Gastroesophageal sphincter (tissue), 4 donors: ENCODE measurements at regions not wholly inside any gene's neighbourhood (a gene's known extent, or its start where the extent isn't known, plus 50 kb on each side); places are given as distances from the start of the nearest gene placed in this dataset.

ENCODE experiments used
- ATAC-seq: fragments of 150-250 bp; one replicate; pipeline ENCODE4 v1.9.1; 2016; ENCODE audit warnings: mild to moderate bottlenecking, moderate library complexity
- H3K27ac ChIP-seq, 4 donors: fragments of 200-600 bp; sonication (generic) in 3 of 4; 1 replicate in 3 of 4; 2 replicates in 1 of 4; pipeline ENCODE4 v1.5.1; 2016 to 2019
- H3K27me3 ChIP-seq: fragments of 200-600 bp; sonication (generic); one replicate; pipeline ENCODE4 v1.5.1; 2019
- H3K36me3 ChIP-seq, 2 donors: fragments of 200-600 bp; sonication (generic); one replicate each; pipeline ENCODE4 v1.5.1; 2019; ENCODE audit warnings: control low read depth in 1 of 2
- H3K4me1 ChIP-seq, 3 donors: fragments of 200-600 bp; sonication (generic); 1 replicate in 2 of 3; 2 replicates in 1 of 3; pipeline ENCODE4 v1.5.1; 2016 to 2019; ENCODE audit warnings: control low read depth in 2 of 3
- H3K4me3 ChIP-seq, 2 donors: fragments of 200-600 bp; sonication (generic); one replicate each; pipeline ENCODE4 v1.5.1; 2019; ENCODE audit warnings: mild to moderate bottlenecking in 1 of 2, moderate library complexity in 1 of 2
- H3K9me3 ChIP-seq, 3 donors: fragments of 200-600 bp; sonication (generic); one replicate each; pipeline ENCODE4 v1.5.1; 2017 to 2019; ENCODE audit warnings: control low read depth in 2 of 3
- EP300 ChIP-seq: sonication (generic); formaldehyde crosslinking; IDR thresholded peaks from one replicate; pipeline ENCODE4 v1.6.1; 2017; ENCODE audit warnings: antibody characterized with exemption, mild to moderate bottlenecking
- POLR2A ChIP-seq, 2 donors: fragments of 450-650 bp; IDR thresholded peaks; one replicate each; pipeline ENCODE4 v1.6.1; 2017; ENCODE audit warnings: antibody characterized with exemption in 2 of 2, mild to moderate bottlenecking in 2 of 2, moderate library complexity in 1 of 2
- POLR2AphosphoS5 ChIP-seq: sonication (generic); formaldehyde crosslinking; IDR thresholded peaks from one replicate; pipeline ENCODE4 v1.6.1; 2017; ENCODE audit warnings: antibody characterized with exemption
- WGBS, 2 donors: methylation state at CpG; one replicate each; pipeline ENCODE4 v1.1.5; 2018; ENCODE audit warnings: low coverage in 1 of 2; 5-methylcytosine and 5-hydroxymethylcytosine counted together
- TF ChIP-seq, protein P1 (sequence below), 4 experiments: fragments of 200-600 bp in 2 of 4; fragments of 450-650 bp in 2 of 4; sonication (generic) in 1 of 4; IDR thresholded peaks; one replicate each; pipeline ENCODE4 v1.5.1; 2017 to 2019; ENCODE audit warnings: antibody characterized with exemption in 4 of 4, mild to moderate bottlenecking in 2 of 4, moderate library complexity in 2 of 4

DNA sequence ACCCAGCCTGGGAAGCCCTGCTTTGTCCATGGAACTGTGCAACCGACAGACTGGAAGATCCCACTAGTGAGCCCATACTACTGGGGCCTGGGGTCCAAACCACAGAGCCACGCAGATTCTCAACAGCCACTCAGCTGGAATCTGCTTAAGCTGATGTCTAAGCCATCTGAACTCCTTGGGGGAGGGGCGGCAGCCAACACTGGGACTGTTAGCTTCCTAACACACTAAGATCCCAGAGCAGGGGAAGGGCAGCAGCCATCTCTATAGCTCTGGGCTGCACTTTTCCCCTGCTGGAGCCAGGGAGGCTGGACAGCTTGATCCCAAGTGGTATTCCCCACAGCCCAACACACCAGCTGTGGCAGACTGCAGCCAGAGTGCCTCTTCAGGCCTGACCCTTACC is 118.3 kb downstream of the RPRM start:
- Histone ChIP-seq H3K36me3 (no peaks in the 10 kb centered on the region), H3K27ac (no peak overlapping the region), H3K4me1 (no peaks in the 10 kb centered on the region), H3K4me3 (no peak overlapping the region), H3K9me3 (peaks cover 0 to 13% (median 0%) of the 10 kb centered on the region in 3 donors), H3K27me3 (no peaks in the 10 kb centered on the region)
- WGBS, 2 donors: 100% methylated on average over 1 of the region's 3 CpGs; no CpG with 5 or more reads in 1 of the 2 donors
- TF ChIP-seq POLR2AphosphoS5: no peak
- TF ChIP-seq POLR2A (IDR thresholded peaks at IDR 0.05): no peak
- no peak for TF ChIP-seq EP300
- TF ChIP-seq, protein P1, sequence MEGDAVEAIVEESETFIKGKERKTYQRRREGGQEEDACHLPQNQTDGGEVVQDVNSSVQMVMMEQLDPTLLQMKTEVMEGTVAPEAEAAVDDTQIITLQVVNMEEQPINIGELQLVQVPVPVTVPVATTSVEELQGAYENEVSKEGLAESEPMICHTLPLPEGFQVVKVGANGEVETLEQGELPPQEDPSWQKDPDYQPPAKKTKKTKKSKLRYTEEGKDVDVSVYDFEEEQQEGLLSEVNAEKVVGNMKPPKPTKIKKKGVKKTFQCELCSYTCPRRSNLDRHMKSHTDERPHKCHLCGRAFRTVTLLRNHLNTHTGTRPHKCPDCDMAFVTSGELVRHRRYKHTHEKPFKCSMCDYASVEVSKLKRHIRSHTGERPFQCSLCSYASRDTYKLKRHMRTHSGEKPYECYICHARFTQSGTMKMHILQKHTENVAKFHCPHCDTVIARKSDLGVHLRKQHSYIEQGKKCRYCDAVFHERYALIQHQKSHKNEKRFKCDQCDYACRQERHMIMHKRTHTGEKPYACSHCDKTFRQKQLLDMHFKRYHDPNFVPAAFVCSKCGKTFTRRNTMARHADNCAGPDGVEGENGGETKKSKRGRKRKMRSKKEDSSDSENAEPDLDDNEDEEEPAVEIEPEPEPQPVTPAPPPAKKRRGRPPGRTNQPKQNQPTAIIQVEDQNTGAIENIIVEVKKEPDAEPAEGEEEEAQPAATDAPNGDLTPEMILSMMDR (IDR thresholded peaks at IDR 0.05): no peak
- no peak for ATAC-seq

DNA sequence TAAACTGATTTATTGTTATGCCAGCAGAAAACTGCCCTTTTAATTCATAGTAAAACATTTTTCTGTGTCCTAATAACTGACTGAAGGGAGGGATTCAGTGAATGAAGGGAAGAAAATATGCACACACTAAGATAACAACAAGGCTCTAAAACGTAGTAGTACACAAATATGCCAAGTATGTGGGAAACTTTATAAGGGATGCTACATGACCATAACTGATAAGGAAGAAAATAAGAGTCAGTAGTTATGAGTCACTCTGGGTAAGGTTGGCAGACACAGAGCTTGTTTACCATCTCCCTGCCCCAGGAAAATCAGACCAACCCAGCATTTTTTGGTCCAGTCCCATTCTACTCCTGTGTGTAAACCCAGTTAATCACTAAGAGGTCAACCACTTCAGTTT is 124.2 kb downstream of the RPRM start:
- no peaks in the 10 kb centered on the region for H3K36me3 ChIP-seq
- TF ChIP-seq POLR2AphosphoS5 (no peak), EP300 (no peak), POLR2A (IDR thresholded peaks at IDR 0.05) (no peak)
- TF ChIP-seq, protein P1 (IDR thresholded peaks at IDR 0.05): no peak
- no peaks in the 10 kb centered on the region for H3K4me1 ChIP-seq
- no peaks in the 10 kb centered on the region for H3K27me3 ChIP-seq
- H3K9me3 ChIP-seq: no peaks in the 10 kb centered on the region
- no peak overlapping the region for H3K27ac ChIP-seq
- H3K4me3 ChIP-seq: no peak overlapping the region
- 30 to 31% methylated on average over 1 of the region's 1 CpG for WGBS, 2 donors
- no peak for ATAC-seq

DNA sequence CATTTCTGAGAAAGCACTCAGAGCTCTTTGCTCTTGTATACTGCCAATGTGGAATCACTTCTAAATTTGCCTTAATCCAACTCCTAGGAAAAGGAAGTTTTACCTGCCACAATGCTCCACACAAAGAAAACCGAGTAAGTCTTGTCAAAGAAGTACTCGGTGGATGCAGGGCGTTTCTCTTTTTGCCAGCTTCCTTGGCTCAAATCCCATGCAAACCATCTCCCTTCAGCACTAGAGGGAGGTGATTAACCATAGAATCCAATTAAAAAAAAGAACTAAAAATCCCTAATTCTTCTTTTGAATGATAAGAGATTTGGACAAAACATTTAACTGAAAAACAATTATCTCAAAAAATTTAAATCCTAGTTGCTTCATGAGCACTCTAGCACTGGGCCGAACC is 129.0 kb downstream of the RPRM start:
- no peaks in the 10 kb centered on the region for H3K27me3 ChIP-seq
- no peak for TF ChIP-seq EP300
- TF ChIP-seq POLR2A (IDR thresholded peaks at IDR 0.05): no peak
- TF ChIP-seq, protein P1 (IDR thresholded peaks at IDR 0.05): no peak
- TF ChIP-seq POLR2AphosphoS5: no peak
- H3K4me3 ChIP-seq: no peak overlapping the region
- no peak overlapping the region for H3K27ac ChIP-seq
- no peaks in the 10 kb centered on the region for H3K9me3 ChIP-seq
- H3K36me3 ChIP-seq: no peaks in the 10 kb centered on the region
- WGBS, 2 donors: 63 to 84% methylated on average over 4 of the region's 4 CpGs
- no peaks in the 10 kb centered on the region for H3K4me1 ChIP-seq
- ATAC-seq: no peak

GRCh38 chr2:153347818-153348495 is 130.6 kb downstream of the RPRM start:
- no peaks in the 10 kb centered on the region for H3K4me1 ChIP-seq
- no peaks in the 10 kb centered on the region for H3K36me3 ChIP-seq
- H3K27ac ChIP-seq: no peak overlapping the region
- no peaks in the 10 kb centered on the region for H3K9me3 ChIP-seq
- TF ChIP-seq, protein P1 (IDR thresholded peaks at IDR 0.05): no peak
- TF ChIP-seq POLR2AphosphoS5 (no peak), POLR2A (IDR thresholded peaks at IDR 0.05) (no peak), EP300 (no peak)
- no peak for ATAC-seq
- no peak overlapping the region for H3K4me3 ChIP-seq
- H3K27me3 ChIP-seq: no peaks in the 10 kb centered on the region
- WGBS, 2 donors: 28 to 46% methylated on average over 2 of the region's 2 CpGs

DNA sequence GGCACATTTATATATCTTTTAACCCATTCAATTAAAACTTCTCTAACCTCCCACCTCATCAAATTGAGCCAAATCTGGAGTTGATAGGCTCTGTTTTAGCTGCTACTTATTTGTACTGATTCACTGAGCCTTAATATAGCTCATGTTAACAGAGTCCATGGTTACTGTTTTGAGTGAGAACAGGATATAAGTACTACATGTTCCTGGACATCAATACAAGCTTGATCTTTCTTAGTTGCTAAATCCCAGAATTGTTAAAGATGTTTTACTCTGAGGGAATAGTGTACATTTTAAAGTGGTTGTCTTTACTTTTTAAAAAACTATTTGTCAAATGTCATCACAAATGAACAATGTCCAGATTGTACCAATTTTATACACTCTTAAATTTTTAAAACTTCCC is 157.7 kb downstream of the RPRM start:
- ATAC-seq: no peak
- H3K27me3 ChIP-seq: no peaks in the 10 kb centered on the region
- H3K9me3 ChIP-seq: no peaks in the 10 kb centered on the region
- H3K4me3 ChIP-seq: no peak overlapping the region
- no peaks in the 10 kb centered on the region for H3K36me3 ChIP-seq
- TF ChIP-seq EP300: no peak
- no peak for TF ChIP-seq POLR2A (IDR thresholded peaks at IDR 0.05)
- TF ChIP-seq POLR2AphosphoS5: no peak
- TF ChIP-seq, protein P1 (IDR thresholded peaks at IDR 0.05): no peak
- peaks cover 0 to 8% (median 0%) of the 10 kb centered on the region in 3 donors for H3K4me1 ChIP-seq
- peak overlapping the region in 3 of 4 donors; percentile 29 to 38 (median 33) for H3K27ac ChIP-seq
